OCI-M1 (cell line): ENCODE measurements at regions not wholly inside any gene's neighbourhood (a gene's known extent, or its start where the extent isn't known, plus 50 kb on each side); places are given as distances from the start of the nearest gene placed in this dataset.

Experiments
- DNase-seq: peaks from one replicate; lab custom pipeline; 2025; lab: John Stamatoyannopoulos, UW

- DNase-seq, result no peak
Observed at GRCh38 chr22:48981371-48982061, 846.2 kb downstream of the BRD1 start.

GRCh38 chr22:48980918-48981317, 846.8 kb downstream of the BRD1 start:
- no peak for DNase-seq

- no peak for DNase-seq
Observed at GRCh38 chr22:48980409-48980808, 847.3 kb downstream of the BRD1 start.

GRCh38 chr22:48979482-48979881, 848.2 kb downstream of the BRD1 start:
- DNase-seq, result no peak

GRCh38 chr22:48976556-48977535, 850.8 kb downstream of the BRD1 start:
- no peak for DNase-seq

GRCh38 chr22:48975886-48976285, 851.8 kb downstream of the BRD1 start:
- no peak for DNase-seq

- DNase-seq, result no peak
Observed at GRCh38 chr22:48975316-48975741, 852.3 kb downstream of the BRD1 start.

GRCh38 chr22:48974443-48975315, 853.0 kb downstream of the BRD1 start:
- DNase-seq, result no peak

GRCh38 chr22:48973694-48974041, 854.0 kb downstream of the BRD1 start:
- no peak for DNase-seq

GRCh38 chr22:48972979-48973693, 854.5 kb downstream of the BRD1 start:
- DNase-seq, result no peak

GRCh38 chr22:48968201-48968959, 859.3 kb downstream of the BRD1 start:
- no peak for DNase-seq

- no peak for DNase-seq
Observed at GRCh38 chr22:48963405-48963804, 864.3 kb downstream of the BRD1 start.

GRCh38 chr22:48961705-48962104, 866.0 kb downstream of the BRD1 start:
- DNase-seq, result no peak

GRCh38 chr22:48960980-48961660, 866.6 kb downstream of the BRD1 start:
- DNase-seq, result no peak

GRCh38 chr22:48960576-48960975, 867.1 kb downstream of the BRD1 start:
- no peak for DNase-seq

- no peak for DNase-seq
Observed at GRCh38 chr22:48959496-48959895, 868.2 kb downstream of the BRD1 start.

GRCh38 chr22:48957987-48958321, 869.7 kb downstream of the BRD1 start:
- DNase-seq, result no peak

GRCh38 chr22:48957311-48957986, 870.2 kb downstream of the BRD1 start:
- no peak for DNase-seq
